GM23248 (cell line): ENCODE measurements at regions not wholly inside any gene's neighbourhood (a gene's known extent, or its start where the extent isn't known, plus 50 kb on each side); places are given as distances from the start of the nearest gene placed in this dataset.

Source experiments
- EZH2 ChIP-seq: fragments of 200-600 bp; sonication (generic); IDR thresholded peaks from 2 replicates; pipeline ENCODE4 v1.6.1; 2018; ENCODE audit warnings: antibody characterized with exemption, mild to moderate bottlenecking; ENCODE audit not compliant: insufficient read depth, poor library complexity, severe bottlenecking
- EZH2phosphoT487 ChIP-seq: fragments of 200-600 bp; sonication (generic); IDR thresholded peaks from 2 replicates; pipeline ENCODE4 v1.6.1; 2018; ENCODE audit warnings: antibody characterized with exemption, moderate library complexity, mild to moderate bottlenecking, low read depth; ENCODE audit not compliant: insufficient read depth

- TF ChIP-seq EZH2: no peak
- TF ChIP-seq EZH2phosphoT487: no peak
Observed at GRCh38 chr6:113439866-113440265, 417.3 kb upstream of the MARCKS start.
